ENCODE measurements at regions not wholly inside any gene's neighbourhood (a gene's known extent, or its start where the extent isn't known, plus 50 kb on each side); places are given as distances from the start of the nearest gene placed in this dataset.
"Not testable (repeated sequence)": the region's sequence is repeated elsewhere in the genome, so short reads cannot be mapped to it uniquely, and the experiment has no call there.

- H3K4me3 ChIP-seq (ENCODE audit: low read depth, low read length), result no peak overlapping the region
Observed at GRCh38 chr15:39517122-39517855, 63.6 kb upstream of the THBS1 start.

GRCh38 chr15:39523968-39524367 is 56.9 kb upstream of the THBS1 start:
- not testable (repeated sequence) for H3K4me3 ChIP-seq (ENCODE audit: low read depth, low read length)

More at GRCh38 chr15:39517122-39517855, 63.6 kb upstream of the THBS1 start:
- TF ChIP-seq CTCF (IDR thresholded peaks at IDR 0.05; ENCODE audit: low read depth, low read length), result no peak

GRCh38 chr15:39529457-39529856 is 51.4 kb upstream of the THBS1 start:
- no peak overlapping the region for H3K4me3 ChIP-seq (ENCODE audit: low read depth, low read length)
- TF ChIP-seq CTCF (IDR thresholded peaks at IDR 0.05; ENCODE audit: low read depth, low read length), result no peak

GRCh38 chr15:39530480-39531342 is 50.2 kb upstream of the THBS1 start:
- TF ChIP-seq CTCF (IDR thresholded peaks at IDR 0.05; ENCODE audit: low read depth, low read length), result no peak
- H3K4me3 ChIP-seq (ENCODE audit: low read depth, low read length), result no peak overlapping the region

All from WI38 (cell line).